K562 (cell line): ENCODE measurements at regions not wholly inside any gene's neighbourhood (a gene's known extent, or its start where the extent isn't known, plus 50 kb on each side); places are given as distances from the start of the nearest gene placed in this dataset.

Experiments
- ATAC-seq: fragments of 200-7000 bp; cut with Tn5 transposase; 3 replicates; pipeline ENCODE4 v1.9.1; 2020; ENCODE audit warnings: moderate library complexity
- BruUV-seq: library from RNA; stranded (reverse); fragments of 400-500 nt; replicated peaks from 2 replicates; lab custom pipeline; 2021; lab: Mats Ljungman, UMichigan
- CTCF ChIA-PET: fragments of 300-600 bp; formaldehyde crosslinking; extraction: SDS; loops from one replicate; lab custom pipeline; 2021; ENCODE audit warnings: low intra/inter-chr PET ratio; lab: Yijun Ruan, JAX
- POLR2A ChIA-PET: fragments of 300-600, 350-650 bp; sonication (Branson Sonifier 250); formaldehyde crosslinking; extraction: SDS; loops from one replicate; lab custom pipeline; 2021; ENCODE audit warnings: antibody characterized with exemption, inconsistent platforms; lab: Yijun Ruan, JAX
- DNase-seq, 4 experiments: peaks; one replicate each; pipeline versions ENCODE4 v3.0.0 to v3.0.0-alpha.2; 2011 to 2018; ENCODE audit warnings: low spot score in 3 of 4, mixed read lengths in 3 of 4; ENCODE audit errors: extremely low read depth in 1 of 4
- FAIRE-seq: peaks from 2 replicates; lab custom pipeline; 2011; peaks lifted over from hg19 to GRCh38; lab: Jason Lieb, UNC
- H2AFZ ChIP-seq: 2 replicates; pipeline ENCODE4 v1.6.0; 2011; ENCODE audit warnings: low read depth, low read length, control low read depth, inconsistent platforms
- H3K27ac ChIP-seq: fragments of 200-600 bp; 3 replicates; pipeline ENCODE4 v1.8.0; 2011; ENCODE audit warnings: low read depth, mild to moderate bottlenecking, control low read depth, inconsistent platforms, low read length, moderate library complexity, mixed read lengths; ENCODE audit errors: extremely low read depth
- H3K27me3 ChIP-seq, 2 experiments: fragments of 300-600 bp in 1 of 2; 2 replicates in 1 of 2; 3 replicates in 1 of 2; pipeline versions ENCODE4 v1.6.0 to v1.8.0; 2011; ENCODE audit warnings: inconsistent platforms in 2 of 2, low read length in 2 of 2, mild to moderate bottlenecking in 1 of 2, mixed read lengths in 1 of 2, moderate library complexity in 1 of 2; ENCODE audit not compliant: control insufficient read depth in 2 of 2, insufficient read depth in 2 of 2
- H3K36me3 ChIP-seq: fragments of 300-600 bp; 3 replicates; pipeline ENCODE4 v1.8.0; 2011; ENCODE audit warnings: mild to moderate bottlenecking, low read length, inconsistent platforms; ENCODE audit not compliant: control insufficient read depth, insufficient read depth
- H3K4me1 ChIP-seq, 2 experiments: fragments of 200-600 bp in 1 of 2; replicated peaks in 1 of 2; 2 replicates in 1 of 2; 3 replicates in 1 of 2; pipeline versions ENCODE4 v1.5.1 to v1.8.0; 2011; ENCODE audit warnings: inconsistent platforms in 2 of 2, low read length in 2 of 2, mild to moderate bottlenecking in 1 of 2, mixed read lengths in 1 of 2, moderate library complexity in 1 of 2; ENCODE audit not compliant: control insufficient read depth in 2 of 2, insufficient read depth in 2 of 2
- H3K4me2 ChIP-seq: 2 replicates; pipeline ENCODE4 v1.6.1; 2011; ENCODE audit warnings: low read length, control low read depth, inconsistent platforms, mixed read lengths; ENCODE audit not compliant: insufficient read depth
- H3K4me3 ChIP-seq: fragments of 200-600 bp; sonication (generic), shearing (Covaris generic); 2 replicates; pipeline ENCODE4 v1.5.1; 2016; ENCODE audit warnings: control low read depth, inconsistent platforms
- H3K79me2 ChIP-seq: fragments of 200-600 bp; 3 replicates; pipeline ENCODE4 v1.8.0; 2011; ENCODE audit warnings: low read length, inconsistent platforms; ENCODE audit not compliant: control insufficient read depth, insufficient read depth
- H3K9ac ChIP-seq, 2 experiments: 2 replicates each; pipeline versions ENCODE4 v1.6.0 to v1.6.1; 2011; ENCODE audit warnings: low read depth in 2 of 2, low read length in 2 of 2, control low read depth in 1 of 2, inconsistent platforms in 1 of 2, mild to moderate bottlenecking in 1 of 2, mixed read lengths in 1 of 2; ENCODE audit not compliant: insufficient read depth in 1 of 2
- H3K9me1 ChIP-seq: one replicate; pipeline ENCODE4 v1.6.0; 2011; ENCODE audit warnings: inconsistent platforms, mild to moderate bottlenecking, low read length, moderate library complexity; ENCODE audit not compliant: control insufficient read depth, insufficient read depth
- H3K9me3 ChIP-seq: replicated peaks from 2 replicates; pipeline ENCODE4 v1.5.1; 2011; ENCODE audit warnings: low read depth, low read length, inconsistent platforms; ENCODE audit not compliant: control insufficient read depth, insufficient read depth
- H4K20me1 ChIP-seq: replicated peaks from 2 replicates; pipeline ENCODE4 v1.6.1; 2011; ENCODE audit warnings: low read length, inconsistent platforms, mixed read lengths; ENCODE audit not compliant: control insufficient read depth, insufficient read depth
- FOSL1 ChIP-seq: fragments of 200-800 bp; sonication (Bioruptor generic); conservative IDR thresholded peaks from 2 replicates; pipeline ENCODE4 v1.6.1; 2016; ENCODE audit warnings: missing genetic modification characterization, missing compliant biosample characterization
- FOXP1 ChIP-seq: sonication (generic); formaldehyde crosslinking; IDR thresholded peaks from 2 replicates; pipeline ENCODE4 v1.8.0; 2022; ENCODE audit warnings: mild to moderate bottlenecking, missing genetic modification reagents
- GATA2 ChIP-seq: sonication (generic); formaldehyde crosslinking; IDR thresholded peaks from 2 replicates; pipeline ENCODE4 v1.4.0; 2020; ENCODE audit warnings: mild to moderate bottlenecking, missing genetic modification reagents
- HDGF ChIP-seq: fragments of 450-650 bp; IDR thresholded peaks from 2 replicates; pipeline ENCODE4 v1.6.1; 2016
- HNRNPL ChIP-seq: fragments of 200-400 bp; formaldehyde crosslinking; IDR thresholded peaks from 2 replicates; pipeline ENCODE4 v1.6.1; 2017; ENCODE audit warnings: low read depth, mild to moderate bottlenecking, low read length
- MCM7 ChIP-seq, 2 experiments: fragments of 450-650 bp; IDR thresholded peaks; 2 replicates each; pipeline ENCODE4 v1.6.1; 2016 to 2018
- MXD1 ChIP-seq: fragments of 250-450 bp; sonication (Bioruptor Pico); IDR thresholded peaks from 2 replicates; pipeline ENCODE4 v1.8.0; 2021; ENCODE audit warnings: borderline replicate concordance, mild to moderate bottlenecking, moderate library complexity; ENCODE audit not compliant: poor library complexity, severe bottlenecking
- OTX1 ChIP-seq: fragments of 450-650 bp; formaldehyde crosslinking; IDR thresholded peaks from 2 replicates; pipeline ENCODE4 v1.4.0; 2022; ENCODE audit warnings: mild to moderate bottlenecking
- SMAD1 ChIP-seq: fragments of 150-350 bp; IDR thresholded peaks from 2 replicates; pipeline ENCODE4 v1.6.1; 2014; ENCODE audit warnings: low read length, low read depth; ENCODE audit not compliant: partially characterized antibody
- SMAD4 ChIP-seq: fragments of 250-450 bp; sonication (Bioruptor Pico); conservative IDR thresholded peaks from 2 replicates; pipeline ENCODE4 v1.8.0; 2021; ENCODE audit warnings: inconsistent platforms, mild to moderate bottlenecking, moderate library complexity
- ZKSCAN1 ChIP-seq: fragments of 150-350 bp; IDR thresholded peaks from 2 replicates; pipeline ENCODE4 v1.6.1; 2016; ENCODE audit warnings: low read depth, low read length
- ZMIZ1 ChIP-seq, 2 experiments: fragments of 150-350 bp in 1 of 2; IDR thresholded peaks; 2 replicates each; pipeline ENCODE4 v1.6.1; 2012 to 2016; ENCODE audit warnings: low read depth in 2 of 2, low read length in 2 of 2, mild to moderate bottlenecking in 1 of 2, moderate library complexity in 1 of 2
- ZNF277 ChIP-seq: fragments of 250-450 bp; sonication (Bioruptor Pico); IDR thresholded peaks from 2 replicates; pipeline ENCODE4 v1.8.0; 2022; ENCODE audit warnings: inconsistent platforms, mild to moderate bottlenecking, moderate library complexity, borderline replicate concordance
- ZNF311 ChIP-seq: fragments of 250-450 bp; sonication (Bioruptor Pico); IDR thresholded peaks from 2 replicates; pipeline ENCODE4 v1.4.0; 2020; ENCODE audit warnings: mild to moderate bottlenecking, moderate library complexity
- ZNF639 ChIP-seq, 2 experiments: fragments of 200-800 bp in 1 of 2; sonication (Bioruptor generic) in 1 of 2; sonication (generic) in 1 of 2; formaldehyde crosslinking in 1 of 2; IDR thresholded peaks in 1 of 2; conservative IDR thresholded peaks in 1 of 2; 2 replicates each; pipeline versions ENCODE4 v1.5.0 to v1.6.1; 2016 to 2020; ENCODE audit warnings: missing compliant biosample characterization in 1 of 2, missing genetic modification characterization in 1 of 2, missing genetic modification reagents in 1 of 2
- WGBS: fragments of 100-300 bp; shearing (Covaris generic); methylation state at CpG from one replicate; pipeline ENCODE4 v1.1.6; 2016; ENCODE audit warnings: low coverage, mixed read lengths; ENCODE audit not compliant: insufficient coverage; ENCODE audit errors: missing lambda C conversion rate; 5-methylcytosine and 5-hydroxymethylcytosine counted together
- in situ Hi-C: fragments of 300-500 bp; cut with MboI; formaldehyde crosslinking; loops from 4 replicates; pipeline ENCODE4 v1.15.0; 2018; ENCODE audit warnings: inconsistent platforms, mixed read lengths
- intact Hi-C: fragments of 100-400 bp; cut with micrococcal nuclease; formaldehyde crosslinking; loops from 2 replicates; pipeline ENCODE4 v1.14.2; 2022

GRCh38 chr11:81568918-81569317 lies 1164.7 kb downstream of the FAM181B start (continued):
- TF ChIP-seq ZNF639 (CRISPR knock-in tag; conservative IDR thresholded peaks at IDR 0.05 in 1 of 2, IDR thresholded peaks at IDR 0.05 in 1 of 2) (no peak), HNRNPL (no peak), HDGF (no peak), MXD1 (CRISPR knock-in tag) (no peak), SMAD1 (no peak), ZNF277 (no peak), MCM7 (IDR thresholded peaks at IDR 0.05) (no peak), ZNF311 (CRISPR knock-in tag) (no peak)

GRCh38 chr11:81548123-81548522 lies 1185.5 kb downstream of the FAM181B start:
- no peaks in the 10 kb centered on the region for H4K20me1 ChIP-seq
- ChIA-PET POLR2A (no interaction called here), CTCF (no interaction called here)
- DNase-seq: no peak
- no peaks in the 10 kb centered on the region for H3K9me1 ChIP-seq
- no peaks in the 10 kb centered on the region for H3K79me2 ChIP-seq
- H3K9me3 ChIP-seq: no peaks in the 10 kb centered on the region; the same call in 1 of the 2 replicates
- intact Hi-C loops: no loop called here
- in situ Hi-C loops: no loop called here
- 0% methylated on average over 1 of the region's 1 CpG for WGBS
- H3K27ac ChIP-seq: no peak overlapping the region
- H2AFZ ChIP-seq: no peak overlapping the region
- H3K36me3 ChIP-seq: no peaks in the 10 kb centered on the region
- no TSS peak for BruUV-seq
- no peak for ATAC-seq
- TF ChIP-seq ZMIZ1 (IDR thresholded peaks at IDR 0.05; ENCODE audit: low read depth in 2 of 2, low read length in 2 of 2): no peak
- no peak for TF ChIP-seq FOXP1 (CRISPR knock-in tag)
- TF ChIP-seq GATA2 (CRISPR knock-in tag): no peak
- no peak for TF ChIP-seq ZKSCAN1
- no peak for TF ChIP-seq SMAD4
- no peak for TF ChIP-seq FOSL1 (tag)
- no peak for TF ChIP-seq OTX1
- TF ChIP-seq, all 486 proteins: peak for 0
- Histone ChIP-seq H3K27me3 (no peaks in the 10 kb centered on the region), H3K4me3 (no peak overlapping the region), H3K4me2 (no peak overlapping the region), H3K4me1 (no peaks in the 10 kb centered on the region), H3K9ac (no peak overlapping the region)
- FAIRE-seq: no peak
